ENCODE measurements at regions not wholly inside any gene's neighbourhood (a gene's known extent, or its start where the extent isn't known, plus 50 kb on each side); places are given as distances from the start of the nearest gene placed in this dataset.

DNA sequence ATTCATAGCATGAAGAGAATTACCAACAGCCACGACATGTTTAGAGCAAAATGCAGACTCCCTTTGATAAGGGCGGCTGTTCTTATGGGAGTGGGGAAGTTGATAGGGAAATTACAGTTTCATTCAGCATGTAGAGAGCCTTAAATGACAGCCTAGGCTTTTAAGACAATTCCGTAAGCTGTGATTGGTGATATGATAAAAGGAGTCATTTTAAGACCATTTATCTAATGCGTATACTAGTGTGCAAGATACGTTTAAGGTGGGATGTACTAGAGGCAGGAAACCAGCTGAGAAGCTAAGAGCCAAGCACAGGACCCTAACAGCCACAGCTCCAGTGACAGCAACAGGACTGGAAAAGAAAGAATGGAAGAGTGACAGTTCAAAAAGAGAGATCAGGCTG lies 102.2 kb upstream of the ZFP42 start:
- TF ChIP-seq CTCF (conservative IDR thresholded peaks at IDR 0.05; ENCODE audit: low read depth, low read length) (no peak), RFX5 (IDR thresholded peaks at IDR 0.05; ENCODE audit: low read depth, low read length) (no peak), POLR2A (IDR thresholded peaks at IDR 0.05; ENCODE audit: low read depth, low read length) (no peak)
